ENCODE measurements at regions not wholly inside any gene's neighbourhood (a gene's known extent, or its start where the extent isn't known, plus 50 kb on each side); places are given as distances from the start of the nearest gene placed in this dataset.

- no peaks in the 10 kb centered on the region for H3K27me3 ChIP-seq (ENCODE audit: control insufficient read depth in 1 of 2, insufficient read depth in 2 of 2, low read length in 2 of 2)
- no peaks in the 10 kb centered on the region for H3K36me3 ChIP-seq (ENCODE audit: control insufficient read depth in 1 of 2, insufficient read depth in 2 of 2, low read length in 2 of 2)
- no peaks in the 10 kb centered on the region for H3K4me1 ChIP-seq (ENCODE audit: control insufficient read depth in 1 of 2, insufficient read depth in 2 of 2, low read length in 2 of 2)
- no peak overlapping the region for H3K27ac ChIP-seq (ENCODE audit: low read depth, low read length)
- no peaks in the 10 kb centered on the region for H3K9me3 ChIP-seq (ENCODE audit: control insufficient read depth in 1 of 2, low read length in 2 of 2)
- H3K4me3 ChIP-seq (ENCODE audit: low read depth in 1 of 2, low read length in 2 of 2) = no peak overlapping the region
- no peak overlapping the region for H3K9ac ChIP-seq (ENCODE audit: low read depth in 1 of 2, low read length in 2 of 2)
Measured at GRCh38 chr22:44402196-44403111, 89.7 kb upstream of the SHISAL1 start.

- Histone ChIP-seq H3K27me3 (ENCODE audit: control insufficient read depth in 1 of 2, insufficient read depth in 2 of 2, low read length in 2 of 2) (no peaks in the 10 kb centered on the region), H3K4me3 (ENCODE audit: low read depth in 1 of 2, low read length in 2 of 2) (no peak overlapping the region), H3K27ac (ENCODE audit: low read depth, low read length) (no peak overlapping the region), H3K4me1 (ENCODE audit: control insufficient read depth in 1 of 2, insufficient read depth in 2 of 2, low read length in 2 of 2) (no peaks in the 10 kb centered on the region), H3K36me3 (ENCODE audit: control insufficient read depth in 1 of 2, insufficient read depth in 2 of 2, low read length in 2 of 2) (no peaks in the 10 kb centered on the region), H3K9me3 (ENCODE audit: control insufficient read depth in 1 of 2, low read length in 2 of 2) (no peaks in the 10 kb centered on the region), H3K9ac (ENCODE audit: low read depth in 1 of 2, low read length in 2 of 2) (no peak overlapping the region)
Measured at GRCh38 chr22:44401783-44402110, 89.0 kb upstream of the SHISAL1 start.

GRCh38 chr22:44400763-44401060 is 88.0 kb upstream of the SHISAL1 start:
- no peaks in the 10 kb centered on the region for H3K9me3 ChIP-seq (ENCODE audit: control insufficient read depth in 1 of 2, low read length in 2 of 2)
- H3K27me3 ChIP-seq (ENCODE audit: control insufficient read depth in 1 of 2, insufficient read depth in 2 of 2, low read length in 2 of 2) = no peaks in the 10 kb centered on the region
- no peak overlapping the region for H3K27ac ChIP-seq (ENCODE audit: low read depth, low read length)
- H3K4me3 ChIP-seq (ENCODE audit: low read depth in 1 of 2, low read length in 2 of 2) = no peak overlapping the region
- no peak overlapping the region for H3K9ac ChIP-seq (ENCODE audit: low read depth in 1 of 2, low read length in 2 of 2)
- H3K4me1 ChIP-seq (ENCODE audit: control insufficient read depth in 1 of 2, insufficient read depth in 2 of 2, low read length in 2 of 2) = no peaks in the 10 kb centered on the region
- no peaks in the 10 kb centered on the region for H3K36me3 ChIP-seq (ENCODE audit: control insufficient read depth in 1 of 2, insufficient read depth in 2 of 2, low read length in 2 of 2)

GRCh38 chr22:44399906-44400762 is 87.4 kb upstream of the SHISAL1 start:
- H3K4me3 ChIP-seq (ENCODE audit: low read depth in 1 of 2, low read length in 2 of 2) = no peak overlapping the region
- no peak overlapping the region for H3K9ac ChIP-seq (ENCODE audit: low read depth in 1 of 2, low read length in 2 of 2)
- H3K36me3 ChIP-seq (ENCODE audit: control insufficient read depth in 1 of 2, insufficient read depth in 2 of 2, low read length in 2 of 2) = no peaks in the 10 kb centered on the region

GRCh38 chr22:44398856-44399837 is 86.4 kb upstream of the SHISAL1 start:
- Histone ChIP-seq H3K36me3 (ENCODE audit: control insufficient read depth in 1 of 2, insufficient read depth in 2 of 2, low read length in 2 of 2) (no peaks in the 10 kb centered on the region), H3K27ac (ENCODE audit: low read depth, low read length) (no peak overlapping the region), H3K4me1 (ENCODE audit: control insufficient read depth in 1 of 2, insufficient read depth in 2 of 2, low read length in 2 of 2) (no peaks in the 10 kb centered on the region), H3K27me3 (ENCODE audit: control insufficient read depth in 1 of 2, insufficient read depth in 2 of 2, low read length in 2 of 2) (no peaks in the 10 kb centered on the region), H3K9me3 (ENCODE audit: control insufficient read depth in 1 of 2, low read length in 2 of 2) (no peaks in the 10 kb centered on the region), H3K4me3 (ENCODE audit: low read depth in 1 of 2, low read length in 2 of 2) (no peak overlapping the region), H3K9ac (ENCODE audit: low read depth in 1 of 2, low read length in 2 of 2) (no peak overlapping the region)

More at GRCh38 chr22:44399906-44400762, 87.4 kb upstream of the SHISAL1 start:
- H3K27me3 ChIP-seq (ENCODE audit: control insufficient read depth in 1 of 2, insufficient read depth in 2 of 2, low read length in 2 of 2) = no peaks in the 10 kb centered on the region
- H3K27ac ChIP-seq (ENCODE audit: low read depth, low read length) = no peak overlapping the region
- H3K9me3 ChIP-seq (ENCODE audit: control insufficient read depth in 1 of 2, low read length in 2 of 2) = no peaks in the 10 kb centered on the region
- no peaks in the 10 kb centered on the region for H3K4me1 ChIP-seq (ENCODE audit: control insufficient read depth in 1 of 2, insufficient read depth in 2 of 2, low read length in 2 of 2)

GRCh38 chr22:44396727-44397722 is 84.3 kb upstream of the SHISAL1 start:
- H3K27me3 ChIP-seq (ENCODE audit: control insufficient read depth in 1 of 2, insufficient read depth in 2 of 2, low read length in 2 of 2) = no peaks in the 10 kb centered on the region
- no peaks in the 10 kb centered on the region for H3K9me3 ChIP-seq (ENCODE audit: control insufficient read depth in 1 of 2, low read length in 2 of 2)
- H3K4me3 ChIP-seq (ENCODE audit: low read depth in 1 of 2, low read length in 2 of 2) = no peak overlapping the region
- no peak overlapping the region for H3K9ac ChIP-seq (ENCODE audit: low read depth in 1 of 2, low read length in 2 of 2)
- H3K4me1 ChIP-seq (ENCODE audit: control insufficient read depth in 1 of 2, insufficient read depth in 2 of 2, low read length in 2 of 2) = no peaks in the 10 kb centered on the region
- H3K36me3 ChIP-seq (ENCODE audit: control insufficient read depth in 1 of 2, insufficient read depth in 2 of 2, low read length in 2 of 2) = no peaks in the 10 kb centered on the region
- no peak overlapping the region for H3K27ac ChIP-seq (ENCODE audit: low read depth, low read length)

- Histone ChIP-seq H3K27ac (ENCODE audit: low read depth, low read length) (no peak overlapping the region), H3K4me3 (ENCODE audit: low read depth in 1 of 2, low read length in 2 of 2) (no peak overlapping the region), H3K4me1 (ENCODE audit: control insufficient read depth in 1 of 2, insufficient read depth in 2 of 2, low read length in 2 of 2) (no peaks in the 10 kb centered on the region), H3K9ac (ENCODE audit: low read depth in 1 of 2, low read length in 2 of 2) (no peak overlapping the region), H3K9me3 (ENCODE audit: control insufficient read depth in 1 of 2, low read length in 2 of 2) (no peaks in the 10 kb centered on the region), H3K36me3 (ENCODE audit: control insufficient read depth in 1 of 2, insufficient read depth in 2 of 2, low read length in 2 of 2) (no peaks in the 10 kb centered on the region), H3K27me3 (ENCODE audit: control insufficient read depth in 1 of 2, insufficient read depth in 2 of 2, low read length in 2 of 2) (no peaks in the 10 kb centered on the region)
Measured at GRCh38 chr22:44396021-44396726, 83.4 kb upstream of the SHISAL1 start.

GRCh38 chr22:44395118-44396005 is 82.6 kb upstream of the SHISAL1 start:
- H3K27me3 ChIP-seq (ENCODE audit: control insufficient read depth in 1 of 2, insufficient read depth in 2 of 2, low read length in 2 of 2) = no peaks in the 10 kb centered on the region
- H3K9ac ChIP-seq (ENCODE audit: low read depth in 1 of 2, low read length in 2 of 2) = no peak overlapping the region
- no peaks in the 10 kb centered on the region for H3K4me1 ChIP-seq (ENCODE audit: control insufficient read depth in 1 of 2, insufficient read depth in 2 of 2, low read length in 2 of 2)
- H3K36me3 ChIP-seq (ENCODE audit: control insufficient read depth in 1 of 2, insufficient read depth in 2 of 2, low read length in 2 of 2) = no peaks in the 10 kb centered on the region
- H3K9me3 ChIP-seq (ENCODE audit: control insufficient read depth in 1 of 2, low read length in 2 of 2) = no peaks in the 10 kb centered on the region
- no peak overlapping the region for H3K4me3 ChIP-seq (ENCODE audit: low read depth in 1 of 2, low read length in 2 of 2)
- no peak overlapping the region for H3K27ac ChIP-seq (ENCODE audit: low read depth, low read length)

All from duodenal mucosa (tissue), 2 donors.